Astrocyte of the spinal cord (primary cell): ENCODE measurements at regions not wholly inside any gene's neighbourhood (a gene's known extent, or its start where the extent isn't known, plus 50 kb on each side); places are given as distances from the start of the nearest gene placed in this dataset.

Experiments
- DNase-seq: peaks from one replicate; pipeline ENCODE4 v3.0.0; 2011; ENCODE audit warnings: low read depth, low spot score
- H3K4me3 ChIP-seq: 2 replicates; pipeline ENCODE4 v1.5.1; 2011; ENCODE audit warnings: low read depth, mild to moderate bottlenecking, low read length, moderate library complexity
- in situ Hi-C: cut with HindIII; loops from 2 replicates; pipeline ENCODE4 v1.10.0; 2017; ENCODE audit warnings: low sequenced_read_pairs
- TF ChIP-seq, protein P1 (sequence below): IDR thresholded peaks from 2 replicates; pipeline ENCODE4 v1.5.1; 2012; ENCODE audit warnings: low read depth, mild to moderate bottlenecking, low read length, inconsistent platforms

DNA sequence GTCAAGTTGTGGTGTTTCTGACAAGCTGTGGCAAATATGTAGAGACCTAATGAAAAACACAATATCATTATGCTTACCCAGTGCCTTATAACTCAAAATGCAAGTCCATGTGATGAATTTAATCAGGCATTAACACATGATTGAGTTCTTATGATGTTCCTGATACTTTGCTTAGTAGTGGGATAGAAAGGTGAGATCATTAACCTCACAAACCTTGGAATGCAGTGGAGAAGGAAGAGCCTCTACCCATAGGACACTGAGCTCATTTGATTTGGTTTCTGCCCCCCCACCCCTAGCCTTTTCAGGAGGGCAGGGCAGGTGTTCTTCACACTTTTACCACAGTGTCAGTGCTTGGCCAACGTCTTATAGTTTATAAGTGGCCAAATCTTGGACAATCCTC lies 683.6 kb upstream of the CPEB2 start:
- TF ChIP-seq, protein P1, sequence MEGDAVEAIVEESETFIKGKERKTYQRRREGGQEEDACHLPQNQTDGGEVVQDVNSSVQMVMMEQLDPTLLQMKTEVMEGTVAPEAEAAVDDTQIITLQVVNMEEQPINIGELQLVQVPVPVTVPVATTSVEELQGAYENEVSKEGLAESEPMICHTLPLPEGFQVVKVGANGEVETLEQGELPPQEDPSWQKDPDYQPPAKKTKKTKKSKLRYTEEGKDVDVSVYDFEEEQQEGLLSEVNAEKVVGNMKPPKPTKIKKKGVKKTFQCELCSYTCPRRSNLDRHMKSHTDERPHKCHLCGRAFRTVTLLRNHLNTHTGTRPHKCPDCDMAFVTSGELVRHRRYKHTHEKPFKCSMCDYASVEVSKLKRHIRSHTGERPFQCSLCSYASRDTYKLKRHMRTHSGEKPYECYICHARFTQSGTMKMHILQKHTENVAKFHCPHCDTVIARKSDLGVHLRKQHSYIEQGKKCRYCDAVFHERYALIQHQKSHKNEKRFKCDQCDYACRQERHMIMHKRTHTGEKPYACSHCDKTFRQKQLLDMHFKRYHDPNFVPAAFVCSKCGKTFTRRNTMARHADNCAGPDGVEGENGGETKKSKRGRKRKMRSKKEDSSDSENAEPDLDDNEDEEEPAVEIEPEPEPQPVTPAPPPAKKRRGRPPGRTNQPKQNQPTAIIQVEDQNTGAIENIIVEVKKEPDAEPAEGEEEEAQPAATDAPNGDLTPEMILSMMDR, result no peak
- in situ Hi-C loops, result no loop called here
- H3K4me3 ChIP-seq, result no peak overlapping the region
- no peak for DNase-seq

DNA sequence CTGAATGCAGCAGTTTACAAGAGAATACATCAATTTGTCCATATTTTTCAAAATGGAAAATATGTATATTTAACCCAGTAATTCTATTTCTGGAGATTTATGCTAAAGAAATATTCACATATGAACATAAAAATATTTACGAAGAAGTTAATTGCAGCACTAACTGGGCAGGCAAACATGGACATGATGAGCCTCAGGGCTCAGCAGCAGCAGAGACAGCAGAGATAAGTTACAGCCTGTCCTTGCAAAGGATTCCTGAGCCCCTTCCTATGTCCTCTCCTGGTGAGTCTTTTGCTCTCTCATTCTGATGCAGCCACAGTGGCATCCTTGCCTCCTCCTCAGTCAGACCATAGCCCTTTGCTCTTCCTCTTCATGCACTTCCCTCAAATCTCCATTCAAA lies 680.6 kb upstream of the CPEB2 start:
- in situ Hi-C loops, result no loop called here
- H3K4me3 ChIP-seq, result no peak overlapping the region
- TF ChIP-seq, protein P1, result no peak
- DNase-seq, result no peak

DNA sequence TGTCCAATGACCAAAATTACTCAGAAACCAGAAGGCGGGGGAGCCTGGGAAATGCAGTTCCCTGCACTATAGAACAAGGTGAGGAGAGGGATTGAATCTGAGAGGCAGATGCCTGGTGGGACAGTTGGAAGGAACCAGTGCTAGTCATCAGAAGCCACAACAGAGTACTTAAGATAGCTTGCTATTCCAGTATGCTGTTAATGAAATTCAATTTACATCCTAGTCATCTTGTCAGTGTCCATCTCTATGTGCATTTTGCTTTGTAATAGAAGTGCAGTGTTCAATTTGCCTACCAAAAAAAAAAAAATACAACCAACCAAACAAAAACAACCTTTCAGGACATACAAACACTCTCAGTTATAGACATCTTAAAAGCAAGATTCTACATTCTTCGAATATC lies 679.1 kb upstream of the CPEB2 start:
- in situ Hi-C loops, result no loop called here
- TF ChIP-seq, protein P1, result no peak
- no peak overlapping the region for H3K4me3 ChIP-seq
- DNase-seq, result no peak

DNA sequence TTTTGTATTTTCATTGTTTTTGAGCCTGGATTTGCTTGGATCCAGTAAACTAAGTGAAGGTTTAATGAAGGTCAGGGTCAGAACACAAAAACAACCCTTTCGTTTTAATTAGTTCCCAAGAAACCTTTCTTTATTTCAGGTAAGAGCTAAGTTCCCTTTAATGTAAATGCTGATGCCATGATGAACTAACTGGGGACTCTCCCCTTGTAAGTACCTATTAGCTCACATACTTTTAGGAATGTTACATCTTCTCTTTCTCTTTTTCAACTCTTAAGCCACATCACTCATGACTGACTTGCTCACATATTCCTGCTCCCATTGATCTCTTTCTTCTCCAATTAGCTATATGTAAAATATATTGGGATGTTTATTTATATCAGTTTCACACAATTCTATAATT lies 673.1 kb upstream of the CPEB2 start:
- TF ChIP-seq, protein P1, result no peak
- no peak for DNase-seq
- H3K4me3 ChIP-seq, result no peak overlapping the region
- in situ Hi-C loops, result no loop called here

DNA sequence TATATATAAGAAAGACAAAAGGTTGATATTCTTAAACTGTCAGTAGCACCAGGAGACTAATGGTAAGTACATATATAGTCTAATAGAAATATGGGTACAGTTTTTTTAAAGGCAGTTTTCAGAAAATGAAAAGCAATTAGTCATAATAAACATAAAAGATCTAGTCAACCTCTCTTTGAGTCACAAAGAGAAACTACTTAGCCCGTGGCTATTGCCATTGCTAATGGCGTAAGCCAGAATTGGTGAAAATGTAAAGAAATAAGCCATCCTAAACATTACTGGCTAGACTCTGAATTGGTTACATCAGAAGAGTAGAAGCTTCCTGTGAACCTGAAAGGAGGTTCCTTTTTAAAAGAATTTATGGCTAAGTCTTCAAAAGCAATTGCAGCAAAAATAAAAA lies 668.7 kb upstream of the CPEB2 start:
- no peak overlapping the region for H3K4me3 ChIP-seq
- TF ChIP-seq, protein P1, result no peak
- in situ Hi-C loops, result no loop called here
- no peak for DNase-seq

DNA sequence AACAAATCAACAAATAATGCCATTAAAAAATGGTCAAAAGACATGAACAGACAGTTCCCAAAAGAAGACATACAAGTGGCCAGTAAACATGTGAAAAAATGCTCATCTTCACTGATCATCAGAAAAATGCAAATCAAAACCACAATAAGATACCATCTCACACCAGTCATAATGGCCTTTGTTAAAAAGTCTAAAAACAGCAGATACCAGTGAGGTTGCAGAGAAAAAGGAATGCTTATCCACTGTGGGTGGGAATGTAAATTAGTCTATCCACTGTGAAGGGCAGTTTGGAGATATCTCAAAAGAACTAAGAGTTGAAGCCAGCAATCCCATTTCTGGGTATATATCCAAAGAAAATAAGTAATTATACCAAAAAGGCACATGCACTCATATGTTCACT lies 668.1 kb upstream of the CPEB2 start:
- DNase-seq, result no peak
- in situ Hi-C loops, result no loop called here
- no peak overlapping the region for H3K4me3 ChIP-seq
- TF ChIP-seq, protein P1, result no peak

DNA sequence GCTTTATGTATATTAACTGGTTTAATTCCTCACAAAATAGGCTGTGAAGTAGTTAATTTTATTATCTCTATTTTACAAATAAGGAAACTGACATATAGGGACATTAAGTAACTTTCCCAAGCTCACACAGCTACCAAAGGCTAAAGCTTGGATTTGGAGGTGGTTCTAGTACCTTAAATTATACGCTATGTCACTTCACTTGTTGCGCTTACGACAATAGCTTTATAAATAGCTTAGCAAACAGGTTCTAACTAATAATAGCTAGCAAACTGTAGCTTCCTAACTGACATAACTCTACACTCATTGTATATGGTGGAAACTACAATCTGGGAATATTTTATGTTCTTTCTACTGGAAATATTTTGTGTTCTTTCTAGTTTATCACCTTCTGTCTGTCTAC lies 666.4 kb upstream of the CPEB2 start:
- no peak for DNase-seq
- in situ Hi-C loops, result no loop called here
- no peak overlapping the region for H3K4me3 ChIP-seq
- TF ChIP-seq, protein P1, result no peak
